K562 (cell line): ENCODE measurements at regions not wholly inside any gene's neighbourhood (a gene's known extent, or its start where the extent isn't known, plus 50 kb on each side); places are given as distances from the start of the nearest gene placed in this dataset.

ENCODE experiments used
- ATAC-seq: fragments of 200-7000 bp; cut with Tn5 transposase; 3 replicates; pipeline ENCODE4 v1.9.1; 2020; ENCODE audit warnings: moderate library complexity
- BruUV-seq: library from RNA; stranded (reverse); fragments of 400-500 nt; replicated peaks from 2 replicates; lab custom pipeline; 2021; lab: Mats Ljungman, UMichigan
- CTCF ChIA-PET: fragments of 300-600 bp; formaldehyde crosslinking; extraction: SDS; loops from one replicate; lab custom pipeline; 2021; ENCODE audit warnings: low intra/inter-chr PET ratio; lab: Yijun Ruan, JAX
- POLR2A ChIA-PET: fragments of 300-600, 350-650 bp; sonication (Branson Sonifier 250); formaldehyde crosslinking; extraction: SDS; loops from one replicate; lab custom pipeline; 2021; ENCODE audit warnings: antibody characterized with exemption, inconsistent platforms; lab: Yijun Ruan, JAX
- DNase-seq, 4 experiments: peaks; one replicate each; pipeline versions ENCODE4 v3.0.0 to v3.0.0-alpha.2; 2011 to 2018; ENCODE audit warnings: low spot score in 3 of 4, mixed read lengths in 3 of 4; ENCODE audit errors: extremely low read depth in 1 of 4
- FAIRE-seq: peaks from 2 replicates; lab custom pipeline; 2011; peaks lifted over from hg19 to GRCh38; lab: Jason Lieb, UNC
- H2AFZ ChIP-seq: 2 replicates; pipeline ENCODE4 v1.6.0; 2011; ENCODE audit warnings: low read depth, low read length, control low read depth, inconsistent platforms
- H3K27ac ChIP-seq: fragments of 200-600 bp; 3 replicates; pipeline ENCODE4 v1.8.0; 2011; ENCODE audit warnings: low read depth, mild to moderate bottlenecking, control low read depth, inconsistent platforms, low read length, moderate library complexity, mixed read lengths; ENCODE audit errors: extremely low read depth
- H3K27me3 ChIP-seq, 2 experiments: fragments of 300-600 bp in 1 of 2; 2 replicates in 1 of 2; 3 replicates in 1 of 2; pipeline versions ENCODE4 v1.6.0 to v1.8.0; 2011; ENCODE audit warnings: inconsistent platforms in 2 of 2, low read length in 2 of 2, mild to moderate bottlenecking in 1 of 2, mixed read lengths in 1 of 2, moderate library complexity in 1 of 2; ENCODE audit not compliant: control insufficient read depth in 2 of 2, insufficient read depth in 2 of 2
- H3K36me3 ChIP-seq: fragments of 300-600 bp; 3 replicates; pipeline ENCODE4 v1.8.0; 2011; ENCODE audit warnings: mild to moderate bottlenecking, low read length, inconsistent platforms; ENCODE audit not compliant: control insufficient read depth, insufficient read depth
- H3K4me1 ChIP-seq, 2 experiments: fragments of 200-600 bp in 1 of 2; replicated peaks in 1 of 2; 2 replicates in 1 of 2; 3 replicates in 1 of 2; pipeline versions ENCODE4 v1.5.1 to v1.8.0; 2011; ENCODE audit warnings: inconsistent platforms in 2 of 2, low read length in 2 of 2, mild to moderate bottlenecking in 1 of 2, mixed read lengths in 1 of 2, moderate library complexity in 1 of 2; ENCODE audit not compliant: control insufficient read depth in 2 of 2, insufficient read depth in 2 of 2
- H3K4me2 ChIP-seq: 2 replicates; pipeline ENCODE4 v1.6.1; 2011; ENCODE audit warnings: low read length, control low read depth, inconsistent platforms, mixed read lengths; ENCODE audit not compliant: insufficient read depth
- H3K4me3 ChIP-seq: fragments of 200-600 bp; sonication (generic), shearing (Covaris generic); 2 replicates; pipeline ENCODE4 v1.5.1; 2016; ENCODE audit warnings: control low read depth, inconsistent platforms
- H3K79me2 ChIP-seq: fragments of 200-600 bp; 3 replicates; pipeline ENCODE4 v1.8.0; 2011; ENCODE audit warnings: low read length, inconsistent platforms; ENCODE audit not compliant: control insufficient read depth, insufficient read depth
- H3K9ac ChIP-seq, 2 experiments: 2 replicates each; pipeline versions ENCODE4 v1.6.0 to v1.6.1; 2011; ENCODE audit warnings: low read depth in 2 of 2, low read length in 2 of 2, control low read depth in 1 of 2, inconsistent platforms in 1 of 2, mild to moderate bottlenecking in 1 of 2, mixed read lengths in 1 of 2; ENCODE audit not compliant: insufficient read depth in 1 of 2
- H3K9me1 ChIP-seq: one replicate; pipeline ENCODE4 v1.6.0; 2011; ENCODE audit warnings: inconsistent platforms, mild to moderate bottlenecking, low read length, moderate library complexity; ENCODE audit not compliant: control insufficient read depth, insufficient read depth
- H3K9me3 ChIP-seq: replicated peaks from 2 replicates; pipeline ENCODE4 v1.5.1; 2011; ENCODE audit warnings: low read depth, low read length, inconsistent platforms; ENCODE audit not compliant: control insufficient read depth, insufficient read depth
- H4K20me1 ChIP-seq: replicated peaks from 2 replicates; pipeline ENCODE4 v1.6.1; 2011; ENCODE audit warnings: low read length, inconsistent platforms, mixed read lengths; ENCODE audit not compliant: control insufficient read depth, insufficient read depth
- NR2C1 ChIP-seq, 2 experiments: fragments of 450-650 bp; IDR thresholded peaks; 2 replicates each; pipeline ENCODE4 v1.6.1; 2017; ENCODE audit warnings: mild to moderate bottlenecking in 2 of 2, antibody characterized with exemption in 1 of 2, inconsistent platforms in 1 of 2, missing compliant biosample characterization in 1 of 2, missing genetic modification characterization in 1 of 2
- POLR2AphosphoS2 ChIP-seq: IDR thresholded peaks from 2 replicates; pipeline ENCODE4 v1.6.1; 2012; ENCODE audit warnings: low read length, improper control_type of control experiment
- PURB ChIP-seq: sonication (generic); formaldehyde crosslinking; IDR thresholded peaks from 2 replicates; pipeline ENCODE4 v1.9.0; 2021; ENCODE audit warnings: low read depth, mild to moderate bottlenecking, missing genetic modification reagents
- ZNF518B ChIP-seq: fragments of 250-450 bp; sonication (Bioruptor Pico); IDR thresholded peaks from 2 replicates; pipeline ENCODE4 v1.5.0; 2021; ENCODE audit warnings: mild to moderate bottlenecking, moderate library complexity
- in situ Hi-C: fragments of 300-500 bp; cut with MboI; formaldehyde crosslinking; loops from 4 replicates; pipeline ENCODE4 v1.15.0; 2018; ENCODE audit warnings: inconsistent platforms, mixed read lengths
- intact Hi-C: fragments of 100-400 bp; cut with micrococcal nuclease; formaldehyde crosslinking; loops from 2 replicates; pipeline ENCODE4 v1.14.2; 2022

GRCh38 chr4:180528003-180528402 lies 1715.2 kb upstream of the TENM3 start (continued):
- no peak for TF ChIP-seq PURB (CRISPR knock-in tag)

GRCh38 chr4:180530787-180531186 lies 1712.4 kb upstream of the TENM3 start:
- TF ChIP-seq POLR2AphosphoS2: no peak
- TF ChIP-seq ZNF518B (CRISPR knock-in tag): no peak
- no peak for TF ChIP-seq NR2C1 (IDR thresholded peaks at IDR 0.05)
- no peak for TF ChIP-seq NR2C1 (tag; IDR thresholded peaks at IDR 0.05)
- no peaks in the 10 kb centered on the region for H3K79me2 ChIP-seq
- no peak overlapping the region for H3K4me2 ChIP-seq
- H3K36me3 ChIP-seq: no peaks in the 10 kb centered on the region
- H3K4me3 ChIP-seq: no peak overlapping the region
- ChIA-PET POLR2A (no interaction called here), CTCF (no interaction called here)
- no peaks in the 10 kb centered on the region for H3K9me3 ChIP-seq
- FAIRE-seq: no peak
- no peaks in the 10 kb centered on the region for H4K20me1 ChIP-seq
- H3K9me1 ChIP-seq: no peaks in the 10 kb centered on the region
- no peak for DNase-seq
- no TSS peak for BruUV-seq
- no peaks in the 10 kb centered on the region for H3K4me1 ChIP-seq
- ATAC-seq: no peak
- intact Hi-C loops: no loop called here
- in situ Hi-C loops: no loop called here
- no peak overlapping the region for H3K9ac ChIP-seq
- H3K27me3 ChIP-seq: no peaks in the 10 kb centered on the region
- H3K27ac ChIP-seq: no peak overlapping the region
- no peak overlapping the region for H2AFZ ChIP-seq
